ENCODE measurements at regions not wholly inside any gene's neighbourhood (a gene's known extent, or its start where the extent isn't known, plus 50 kb on each side); places are given as distances from the start of the nearest gene placed in this dataset.
A peak's percentile ranks its signal among the peaks of the same experiment; 100 is the strongest.
"Not testable (repeated sequence)": the region's sequence is repeated elsewhere in the genome, so short reads cannot be mapped to it uniquely, and the experiment has no call there.

GRCh38 chr12:70008944-70009343 lies 183.9 kb downstream of the MYRFL start:
- no peak for DNase-seq

GRCh38 chr12:70011353-70011752 lies 186.3 kb downstream of the MYRFL start:
- no peak for DNase-seq

DNA sequence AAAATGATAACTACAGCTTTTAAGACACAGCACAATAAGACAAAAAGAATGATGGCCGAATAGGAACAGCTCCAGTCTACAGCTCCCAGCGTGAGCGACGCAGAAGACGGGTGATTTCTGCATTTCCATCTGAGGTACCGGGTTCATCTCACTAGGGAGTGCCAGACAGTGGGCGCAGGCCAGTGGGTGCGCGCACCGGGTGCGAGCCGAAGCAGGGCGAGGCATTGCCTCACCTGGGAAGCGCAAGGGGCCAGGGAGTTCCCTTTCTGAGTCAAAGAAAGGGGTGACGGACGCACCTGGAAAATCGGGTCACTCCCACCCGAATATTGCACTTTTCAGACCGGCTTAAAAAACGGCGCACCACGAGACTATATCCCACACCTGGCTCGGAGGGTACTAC lies 188.0 kb downstream of the MYRFL start:
- not testable (repeated sequence) for DNase-seq

DNA sequence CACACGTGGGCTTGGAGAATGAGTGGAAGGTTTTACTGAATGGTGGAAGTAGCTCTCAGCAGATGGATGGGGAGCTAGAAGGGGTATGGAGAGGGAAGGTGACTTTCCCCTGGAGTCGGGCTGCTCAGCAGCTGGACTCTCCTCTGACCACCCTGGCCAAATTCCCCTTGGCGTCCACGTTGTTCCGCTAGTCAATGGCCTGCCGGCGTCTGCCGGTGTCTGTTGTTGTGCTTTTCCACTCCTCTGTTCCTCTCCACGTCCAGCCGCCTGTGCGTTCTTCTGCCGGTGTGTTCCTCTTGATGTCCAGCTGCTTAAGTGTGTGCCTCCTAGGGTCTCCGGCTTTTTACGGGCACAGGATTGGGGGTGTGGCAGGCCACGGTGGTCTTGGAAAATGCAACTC lies 203.5 kb downstream of the MYRFL start:
- DNase-seq = no peak

DNA sequence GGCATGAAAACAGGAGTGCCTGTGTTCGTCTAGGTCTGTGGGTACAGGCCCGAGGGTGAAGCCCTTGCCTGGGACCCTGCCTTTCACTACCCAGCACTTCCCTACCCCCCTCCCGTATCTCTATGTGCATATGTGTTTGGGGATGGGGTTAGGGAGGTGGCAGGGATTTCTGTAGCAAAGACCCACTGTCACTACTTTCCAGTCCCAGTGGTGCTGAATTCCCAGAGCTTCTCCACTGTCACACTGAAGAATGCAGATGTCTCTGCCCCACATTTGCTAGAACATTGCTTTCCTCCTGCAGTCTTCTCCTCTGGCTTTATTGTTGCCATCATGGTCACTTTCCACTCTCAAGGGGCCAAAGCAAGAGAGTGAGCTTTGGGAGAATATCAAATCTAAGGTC lies 203.9 kb downstream of the MYRFL start:
- DNase-seq = no peak

- DNase-seq = no peak
Observed at GRCh38 chr12:70031046-70031445, 206.0 kb downstream of the MYRFL start.

- no peak for DNase-seq
Observed at GRCh38 chr12:70032076-70032475, 207.0 kb downstream of the MYRFL start.

- no peak for DNase-seq
Observed at GRCh38 chr12:70033310-70033709, 208.3 kb downstream of the MYRFL start.

DNA sequence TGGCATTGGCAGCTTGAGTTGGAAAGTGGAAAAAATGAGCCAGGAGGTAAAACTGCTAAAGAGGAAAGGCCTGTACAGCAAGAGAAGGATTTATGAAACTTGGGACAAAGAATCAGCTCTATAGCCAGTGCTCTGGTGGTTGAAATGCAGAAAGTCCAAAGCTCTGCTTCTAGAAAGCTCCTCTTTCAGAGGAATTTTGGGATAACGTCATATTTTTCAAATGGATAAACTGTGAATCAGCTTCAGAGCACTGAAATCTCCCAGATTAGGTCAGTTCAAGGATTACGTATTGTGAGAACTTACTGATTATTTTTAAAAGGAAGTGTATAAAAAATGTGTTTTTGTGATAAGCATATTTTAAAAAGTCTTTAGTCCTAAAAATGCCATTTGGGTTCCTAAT lies 203.1 kb upstream of the CNOT2 start:
- DNase-seq = peak; percentile 10

DNA sequence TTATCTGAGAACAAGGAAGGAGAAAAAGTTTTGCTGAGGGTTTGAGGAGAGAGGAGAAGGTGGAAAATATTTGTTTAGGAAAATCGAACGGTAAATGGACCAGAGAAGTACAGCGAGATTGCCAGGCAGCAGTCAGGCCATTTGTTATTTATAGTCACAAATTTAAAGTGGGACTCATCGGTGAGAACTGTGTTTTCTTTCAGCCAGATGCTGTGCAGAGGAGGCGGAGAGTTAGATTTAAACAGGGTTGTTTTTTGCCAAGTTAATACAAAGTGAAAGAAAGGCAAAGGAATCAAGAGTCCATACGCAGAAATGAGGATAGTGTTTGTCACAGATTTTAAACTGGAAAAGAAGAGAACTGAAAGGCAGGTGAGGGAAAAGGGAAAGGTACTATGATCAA lies 200.6 kb upstream of the CNOT2 start:
- no peak for DNase-seq

GRCh38 chr12:70043490-70044138 lies 199.6 kb upstream of the CNOT2 start:
- DNase-seq = no peak

DNA sequence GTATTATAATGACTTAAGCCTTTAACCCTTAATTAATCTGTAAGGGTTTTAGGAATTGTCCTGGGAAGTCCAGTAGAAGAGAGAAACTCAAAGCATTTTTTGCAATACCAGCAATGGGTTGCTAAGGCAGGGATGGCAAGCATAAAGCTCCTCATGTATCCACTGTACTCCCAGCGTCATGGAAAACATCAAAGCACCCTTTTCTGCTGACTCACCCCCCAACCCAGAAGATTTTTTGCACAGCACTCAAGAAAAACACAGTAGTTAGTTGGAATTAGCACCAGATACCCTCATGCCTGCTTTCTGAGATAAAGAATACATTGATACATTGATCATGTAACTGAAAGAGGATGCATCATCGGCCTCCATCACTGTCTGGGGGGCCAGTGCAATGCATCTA lies 199.1 kb upstream of the CNOT2 start:
- DNase-seq = no peak

- no peak for DNase-seq
Observed at GRCh38 chr12:70045036-70045435, 198.2 kb upstream of the CNOT2 start.

DNA sequence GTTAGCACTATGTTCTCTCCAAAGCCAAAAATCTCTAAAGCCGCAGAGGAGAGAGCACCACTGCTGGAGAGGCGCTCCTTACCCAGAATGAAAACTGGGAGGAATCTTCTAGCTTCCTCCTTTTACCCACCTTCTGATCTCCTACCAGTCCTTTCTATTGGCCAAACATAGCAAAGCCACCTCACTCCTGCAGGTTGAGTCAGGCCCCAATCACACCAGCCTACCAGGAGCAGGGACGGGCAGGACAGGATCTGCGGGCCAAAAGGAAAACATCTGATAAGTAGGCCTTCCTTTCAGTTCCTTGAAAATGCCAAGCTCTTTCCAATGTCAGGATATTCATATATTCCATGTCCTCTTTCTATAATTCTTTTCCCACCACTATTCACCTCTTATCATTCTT lies 197.7 kb upstream of the CNOT2 start:
- DNase-seq = no peak

DNA sequence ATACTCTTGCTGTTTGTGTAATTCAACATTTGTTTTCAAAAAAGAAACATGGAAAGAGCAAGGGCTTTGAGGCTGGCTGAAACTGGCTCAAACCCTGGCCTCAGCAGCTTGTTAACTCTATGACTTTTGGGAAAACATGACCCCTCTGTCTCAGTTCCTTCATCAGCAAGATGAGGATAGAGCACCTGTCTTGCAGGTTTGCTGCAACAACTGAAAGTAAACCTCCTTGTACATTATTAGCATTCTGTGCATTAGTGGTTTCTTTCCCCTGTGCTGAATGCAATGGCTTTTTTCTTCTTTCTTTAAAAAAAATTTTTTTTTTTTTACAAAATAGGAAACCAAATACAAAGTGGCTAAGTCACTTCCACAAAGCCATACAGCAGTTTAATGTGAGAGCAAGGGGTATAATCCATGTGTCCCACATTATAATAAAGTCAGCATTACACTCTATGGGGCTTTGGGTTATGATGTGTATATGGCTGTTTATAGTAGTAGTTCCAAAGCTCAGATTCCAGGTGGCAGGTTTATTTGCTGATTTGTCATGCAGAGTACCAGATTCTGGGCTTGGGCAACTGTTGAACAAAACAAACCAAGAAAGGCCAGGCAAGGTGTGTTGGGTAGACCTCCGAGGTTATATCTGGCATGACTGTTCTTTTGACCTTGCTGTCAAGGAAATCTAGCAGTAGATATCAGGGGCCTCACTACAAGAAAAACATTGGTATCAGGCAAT lies 194.5 kb upstream of the CNOT2 start:
- no peak for DNase-seq

- no peak for DNase-seq
Observed at GRCh38 chr12:70049596-70050360, 193.5 kb upstream of the CNOT2 start.

- DNase-seq = no peak
Observed at GRCh38 chr12:70052476-70052875, 190.8 kb upstream of the CNOT2 start.

DNA sequence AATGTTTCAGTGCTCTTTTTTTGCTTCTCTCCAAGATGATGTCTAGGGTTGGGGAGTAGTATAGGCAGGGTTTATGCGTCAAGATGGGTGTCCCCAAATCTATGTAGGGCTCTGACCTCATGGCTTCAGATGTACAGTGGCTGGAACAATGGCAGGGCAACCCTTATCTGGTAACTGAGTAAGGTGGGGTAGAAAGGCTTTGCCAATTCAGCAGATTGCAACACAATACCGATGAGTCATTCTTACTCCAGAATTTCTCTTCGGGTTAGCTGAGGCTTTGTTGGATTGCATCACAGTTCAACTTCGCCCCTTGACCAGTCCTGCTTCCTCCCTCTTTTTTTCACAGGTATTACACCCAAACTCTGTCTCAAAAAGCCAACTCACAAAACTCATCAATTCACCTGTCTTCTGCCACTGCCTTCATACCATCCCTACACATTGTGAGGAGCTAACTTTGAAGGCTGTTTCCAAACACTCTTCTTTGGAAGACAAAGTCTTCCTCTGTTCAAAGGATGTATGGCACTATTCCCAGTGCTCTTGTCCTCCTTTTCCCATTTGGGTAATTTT lies 190.2 kb upstream of the CNOT2 start:
- peak; percentile 5 for DNase-seq

DNA sequence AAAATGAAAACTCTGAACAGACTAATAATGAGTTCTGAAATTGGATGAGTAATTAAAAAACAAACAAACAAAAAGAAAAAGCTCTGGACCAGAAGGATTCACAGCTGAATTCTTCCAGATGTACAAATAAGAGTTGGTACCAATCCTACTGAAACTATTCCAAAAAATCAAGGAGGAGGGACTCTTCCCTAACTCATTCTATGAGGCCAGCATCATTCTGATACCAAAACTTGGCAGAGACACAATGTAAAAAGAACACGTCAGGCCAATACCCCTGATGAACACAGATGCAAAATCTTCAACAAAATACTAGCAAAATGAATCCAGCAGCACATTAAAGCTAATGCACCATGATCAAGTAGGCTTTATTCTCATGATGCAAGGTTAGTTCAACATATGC lies 183.9 kb upstream of the CNOT2 start:
- no peak for DNase-seq

DNA sequence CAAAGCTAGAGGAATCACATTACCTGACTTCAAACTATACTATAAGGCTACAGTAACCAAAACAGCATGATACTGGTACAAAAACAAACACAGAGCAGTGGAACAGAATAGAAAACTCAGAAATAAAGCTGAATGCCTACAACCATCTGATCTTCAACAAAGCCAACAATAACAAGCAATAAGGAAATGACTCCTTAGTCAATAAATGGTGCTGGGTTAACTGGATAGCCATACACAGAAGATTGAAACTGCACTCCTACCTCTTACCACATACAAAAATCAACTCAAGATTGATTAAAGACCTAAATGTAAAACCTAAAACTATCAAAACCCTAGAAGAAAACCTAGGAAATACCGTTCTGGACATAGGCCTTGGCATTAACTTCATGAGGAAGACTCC lies 182.6 kb upstream of the CNOT2 start:
- no peak for DNase-seq

DNA sequence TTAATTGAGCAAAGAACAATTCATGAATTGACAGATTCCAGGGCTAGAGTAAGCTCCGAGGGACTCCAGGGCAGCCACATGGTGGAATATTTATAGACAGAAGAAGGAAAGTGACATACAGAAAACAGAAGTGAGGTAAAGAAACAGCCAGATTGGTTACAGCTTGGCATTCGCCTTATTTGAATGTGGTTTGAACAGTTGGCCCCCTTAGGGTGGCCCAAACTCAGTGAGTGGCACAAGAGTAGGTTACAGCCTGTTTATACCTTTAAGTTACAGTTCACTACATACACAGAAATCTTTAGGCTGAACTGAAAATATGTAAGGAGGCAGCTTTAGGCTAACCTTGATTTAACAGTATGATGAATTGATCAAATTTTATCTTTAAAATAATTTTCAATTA lies 174.5 kb upstream of the CNOT2 start:
- no peak for DNase-seq

GRCh38 chr12:70069221-70070105 lies 173.8 kb upstream of the CNOT2 start:
- no peak for DNase-seq

All from dermis blood vessel endothelial cell (primary cell).